Mammary epithelial cell (primary cell): ENCODE measurements at regions not wholly inside any gene's neighbourhood (a gene's known extent, or its start where the extent isn't known, plus 50 kb on each side); places are given as distances from the start of the nearest gene placed in this dataset.

Experiments
- CTCF ChIP-seq, 2 donors: IDR thresholded peaks in 1 of 2; conservative IDR thresholded peaks in 1 of 2; 2 replicates each; pipeline ENCODE4 v1.5.1; 2011 to 2012; ENCODE audit warnings: inconsistent platforms in 2 of 2, low read length in 2 of 2, mild to moderate bottlenecking in 2 of 2, control low read depth in 1 of 2, low read depth in 1 of 2; ENCODE audit not compliant: insufficient read depth in 1 of 2; ENCODE audit errors: extremely low read depth in 1 of 2
- EZH2 ChIP-seq: IDR thresholded peaks from 2 replicates; pipeline ENCODE4 v1.6.1; 2012; ENCODE audit warnings: low read length, inconsistent platforms, borderline replicate concordance

DNA sequence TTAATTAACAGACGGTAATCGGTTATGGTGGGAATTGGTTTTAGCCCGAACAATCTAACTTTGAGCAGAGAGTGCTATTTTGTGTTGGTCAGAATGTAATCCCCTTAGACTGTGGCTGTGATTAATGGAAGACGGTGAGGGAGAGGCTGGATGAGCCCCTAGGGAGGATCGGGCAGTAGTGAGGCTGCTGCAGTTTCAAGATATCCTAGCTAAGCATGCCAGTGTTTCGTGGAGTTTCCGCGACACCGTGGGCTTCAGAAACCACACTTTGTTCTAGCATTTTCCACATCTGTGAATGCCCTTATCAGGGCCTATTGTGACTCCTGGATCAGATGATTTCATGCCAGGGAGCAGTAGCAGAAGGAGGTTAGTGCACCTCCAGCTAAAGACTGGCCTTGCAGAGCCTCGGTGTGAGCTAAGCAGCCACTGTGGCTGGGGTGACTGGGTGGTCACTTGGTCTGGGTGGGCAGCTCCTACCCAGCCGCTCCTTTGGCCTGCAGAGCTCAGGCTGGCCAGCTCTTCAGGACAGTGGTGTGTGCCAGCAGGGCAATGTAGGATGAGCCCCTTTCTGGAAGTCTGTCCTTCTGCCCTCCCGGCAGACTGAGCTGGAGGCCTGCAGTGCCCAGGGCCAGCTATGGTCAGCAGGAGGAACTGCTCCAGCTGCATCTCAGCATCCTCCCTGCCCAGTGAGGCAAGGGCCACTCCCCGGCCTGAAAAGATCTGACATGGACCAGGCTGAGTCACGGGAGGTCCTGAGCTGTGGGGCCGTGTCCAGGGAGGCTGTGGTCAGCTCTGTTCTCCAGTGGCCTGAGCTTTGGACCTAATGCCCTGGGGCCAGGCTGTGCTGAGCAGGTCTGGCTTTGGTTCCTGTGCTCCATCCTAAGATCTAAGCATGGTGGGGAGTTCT, 142.6 kb upstream of the GPC1 start:
- TF ChIP-seq CTCF (conservative IDR thresholded peaks at IDR 0.05 in 1 of 2, IDR thresholded peaks at IDR 0.05 in 1 of 2; ENCODE audit: extremely low read depth in 1 of 2, insufficient read depth in 1 of 2, low read depth in 1 of 2, low read length in 2 of 2) (no peak), EZH2 (no peak)
